ENCODE measurements at regions not wholly inside any gene's neighbourhood (a gene's known extent, or its start where the extent isn't known, plus 50 kb on each side); places are given as distances from the start of the nearest gene placed in this dataset.

DNA sequence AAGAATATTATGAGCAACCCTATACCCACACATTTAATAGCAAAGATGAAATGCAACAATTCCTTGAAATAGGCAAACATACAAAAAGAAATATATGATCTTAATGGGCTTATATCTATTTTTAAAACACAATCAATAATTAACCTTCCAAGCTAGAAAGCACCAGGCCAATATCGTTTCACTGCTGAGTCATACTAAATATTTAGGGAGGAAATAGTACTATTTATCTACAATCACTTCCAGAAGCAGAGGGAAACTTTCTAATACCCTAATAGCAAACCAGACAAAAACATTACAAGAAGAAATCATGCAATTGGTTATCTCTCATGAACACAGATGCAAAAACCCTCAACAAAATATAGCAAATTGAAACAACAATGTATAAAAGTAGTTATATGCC is 207.8 kb downstream of the MTHFS start:
- Mint-ChIP-seq H3K36me3 (ENCODE audit: low read depth) (no peaks in the 10 kb centered on the region), H3K4me3 (no peak overlapping the region), H3K27me3 (no peaks in the 10 kb centered on the region), H3K9me3 (peaks cover 7% of the 10 kb centered on the region), H3K27ac (no peak overlapping the region), H3K4me1 (no peaks in the 10 kb centered on the region)
- POLR2A ChIA-PET: no interaction called here
- intact Hi-C loops (cut with micrococcal nuclease): no loop called here
- CTCF ChIA-PET: no interaction called here
- TF ChIP-seq, protein P1, sequence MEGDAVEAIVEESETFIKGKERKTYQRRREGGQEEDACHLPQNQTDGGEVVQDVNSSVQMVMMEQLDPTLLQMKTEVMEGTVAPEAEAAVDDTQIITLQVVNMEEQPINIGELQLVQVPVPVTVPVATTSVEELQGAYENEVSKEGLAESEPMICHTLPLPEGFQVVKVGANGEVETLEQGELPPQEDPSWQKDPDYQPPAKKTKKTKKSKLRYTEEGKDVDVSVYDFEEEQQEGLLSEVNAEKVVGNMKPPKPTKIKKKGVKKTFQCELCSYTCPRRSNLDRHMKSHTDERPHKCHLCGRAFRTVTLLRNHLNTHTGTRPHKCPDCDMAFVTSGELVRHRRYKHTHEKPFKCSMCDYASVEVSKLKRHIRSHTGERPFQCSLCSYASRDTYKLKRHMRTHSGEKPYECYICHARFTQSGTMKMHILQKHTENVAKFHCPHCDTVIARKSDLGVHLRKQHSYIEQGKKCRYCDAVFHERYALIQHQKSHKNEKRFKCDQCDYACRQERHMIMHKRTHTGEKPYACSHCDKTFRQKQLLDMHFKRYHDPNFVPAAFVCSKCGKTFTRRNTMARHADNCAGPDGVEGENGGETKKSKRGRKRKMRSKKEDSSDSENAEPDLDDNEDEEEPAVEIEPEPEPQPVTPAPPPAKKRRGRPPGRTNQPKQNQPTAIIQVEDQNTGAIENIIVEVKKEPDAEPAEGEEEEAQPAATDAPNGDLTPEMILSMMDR (IDR thresholded peaks at IDR 0.05): no peak
- ATAC-seq (ENCODE audit: low read depth) (no peak), DNase-seq (no peak)

DNA sequence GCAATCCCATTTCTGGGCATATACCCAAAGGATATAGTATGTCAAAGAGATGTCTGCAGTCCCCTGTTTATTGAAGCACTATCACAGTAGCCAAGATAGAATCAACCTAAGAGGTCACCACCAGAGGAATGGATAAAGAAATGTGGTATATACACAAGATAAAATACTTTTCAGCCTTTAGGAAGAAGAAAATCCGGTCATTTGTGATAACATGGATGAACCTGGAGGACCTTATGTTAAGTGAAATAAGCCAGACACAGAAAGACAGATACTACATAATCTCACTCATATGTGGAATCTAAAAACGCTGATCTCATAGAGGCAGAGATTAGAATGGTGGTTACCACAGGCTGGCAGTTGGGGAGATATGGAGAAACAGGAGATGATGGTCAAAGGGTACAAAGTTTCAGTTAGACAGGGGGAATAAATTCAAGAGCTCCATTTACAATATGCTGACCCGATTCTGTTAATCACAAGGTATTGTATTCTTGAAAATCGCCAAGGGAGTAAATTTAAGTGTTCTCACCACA is 195.8 kb downstream of the MTHFS start:
- no peak for ATAC-seq (ENCODE audit: low read depth)
- no peaks in the 10 kb centered on the region for H3K36me3 Mint-ChIP-seq (ENCODE audit: low read depth)

GRCh38 chr15:79702621-79703020 is 194.2 kb downstream of the MTHFS start:
- ChIA-PET CTCF (no interaction called here), POLR2A (no interaction called here)
- TF ChIP-seq, protein P1 (IDR thresholded peaks at IDR 0.05): no peak
- DNase-seq (no peak), ATAC-seq (ENCODE audit: low read depth) (no peak)
- intact Hi-C loops (cut with micrococcal nuclease): no loop called here
- Mint-ChIP-seq H3K27ac (no peak overlapping the region), H3K9me3 (no peaks in the 10 kb centered on the region), H3K4me3 (no peak overlapping the region), H3K27me3 (peaks cover 19% of the 10 kb centered on the region), H3K36me3 (ENCODE audit: low read depth) (no peaks in the 10 kb centered on the region), H3K4me1 (no peaks in the 10 kb centered on the region)

More for the DNA sequence above, 195.8 kb downstream of the MTHFS start:
- Mint-ChIP-seq H3K9me3 (no peaks in the 10 kb centered on the region), H3K4me3 (no peak overlapping the region), H3K27ac (no peak overlapping the region), H3K27me3 (peaks cover 15% of the 10 kb centered on the region), H3K4me1 (no peaks in the 10 kb centered on the region)
- DNase-seq: no peak
- POLR2A ChIA-PET: no interaction called here
- TF ChIP-seq, protein P1 (IDR thresholded peaks at IDR 0.05): no peak
- CTCF ChIA-PET: no interaction called here
- intact Hi-C loops (cut with micrococcal nuclease): no loop called here

DNA sequence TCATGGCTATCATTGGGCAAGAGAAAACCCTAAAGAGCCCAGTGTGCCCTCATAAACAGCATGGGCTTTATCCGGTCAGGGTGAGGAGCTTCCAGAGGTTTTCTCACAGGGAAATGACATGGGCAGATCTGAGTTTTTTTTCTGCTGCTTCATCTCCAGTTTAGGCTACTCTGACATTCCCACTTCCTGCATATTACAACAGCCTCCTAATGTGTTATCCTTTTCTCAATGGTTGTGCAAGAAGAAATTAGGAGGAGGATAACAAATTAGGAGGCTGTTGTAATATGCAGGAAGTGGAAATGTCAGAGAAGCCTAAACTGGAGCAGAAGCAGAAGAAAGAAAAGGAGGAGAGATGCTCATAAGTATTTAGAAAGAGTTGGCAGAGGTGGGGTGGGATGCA is 175.6 kb downstream of the MTHFS start:
- DNase-seq: no peak
- Mint-ChIP-seq H3K4me3 (no peak overlapping the region), H3K27ac (no peak overlapping the region), H3K27me3 (peaks cover 9% of the 10 kb centered on the region), H3K9me3 (peaks cover 2% of the 10 kb centered on the region), H3K36me3 (ENCODE audit: low read depth) (no peaks in the 10 kb centered on the region), H3K4me1 (no peaks in the 10 kb centered on the region)
- ChIA-PET CTCF (no interaction called here), POLR2A (no interaction called here)
- ATAC-seq (ENCODE audit: low read depth): no peak
- intact Hi-C loops (cut with micrococcal nuclease): no loop called here
- TF ChIP-seq, protein P1 (IDR thresholded peaks at IDR 0.05): no peak

GRCh38 chr15:79724312-79724711 is 172.5 kb downstream of the MTHFS start:
- Mint-ChIP-seq H3K9me3 (peaks cover 2% of the 10 kb centered on the region), H3K4me1 (no peaks in the 10 kb centered on the region), H3K4me3 (no peak overlapping the region), H3K27me3 (peaks cover 24% of the 10 kb centered on the region), H3K36me3 (ENCODE audit: low read depth) (no peaks in the 10 kb centered on the region), H3K27ac (no peak overlapping the region)
- intact Hi-C loops (cut with micrococcal nuclease): no loop called here
- TF ChIP-seq, protein P1 (IDR thresholded peaks at IDR 0.05): no peak
- ChIA-PET CTCF (no interaction called here), POLR2A (no interaction called here)
- ATAC-seq (ENCODE audit: low read depth) (no peak), DNase-seq (no peak)
